ENCODE measurements at regions not wholly inside any gene's neighbourhood (a gene's known extent, or its start where the extent isn't known, plus 50 kb on each side); places are given as distances from the start of the nearest gene placed in this dataset.

GRCh38 chr6:137545073-137545472 lies 50.9 kb upstream of the OLIG3 start:
- DNase-seq (ENCODE audit: low spot score), result no peak
- Mint-ChIP-seq H3K27ac (ENCODE audit: unreplicated experiment) (no peak overlapping the region), H3K4me1 (ENCODE audit: unreplicated experiment) (no peaks in the 10 kb centered on the region), H3K4me3 (ENCODE audit: unreplicated experiment) (no peak overlapping the region), H3K9me3 (ENCODE audit: unreplicated experiment) (no peaks in the 10 kb centered on the region), H3K27me3 (ENCODE audit: unreplicated experiment) (no peaks in the 10 kb centered on the region), H3K36me3 (ENCODE audit: low read depth, unreplicated experiment) (no peaks in the 10 kb centered on the region)
- TF ChIP-seq CTCF (IDR thresholded peaks at IDR 0.05; ENCODE audit: unreplicated experiment), result no peak

GRCh38 chr6:137547186-137547585 lies 53.0 kb upstream of the OLIG3 start:
- Mint-ChIP-seq H3K9me3 (ENCODE audit: unreplicated experiment) (no peaks in the 10 kb centered on the region), H3K4me3 (ENCODE audit: unreplicated experiment) (no peak overlapping the region), H3K4me1 (ENCODE audit: unreplicated experiment) (no peaks in the 10 kb centered on the region), H3K27me3 (ENCODE audit: unreplicated experiment) (no peaks in the 10 kb centered on the region), H3K27ac (ENCODE audit: unreplicated experiment) (no peak overlapping the region), H3K36me3 (ENCODE audit: low read depth, unreplicated experiment) (no peaks in the 10 kb centered on the region)
- TF ChIP-seq CTCF (IDR thresholded peaks at IDR 0.05; ENCODE audit: unreplicated experiment), result no peak
- DNase-seq (ENCODE audit: low spot score), result no peak

GRCh38 chr6:137547601-137548000 lies 53.4 kb upstream of the OLIG3 start:
- H3K9me3 Mint-ChIP-seq (ENCODE audit: unreplicated experiment), result no peaks in the 10 kb centered on the region
- H3K4me1 Mint-ChIP-seq (ENCODE audit: unreplicated experiment), result no peaks in the 10 kb centered on the region
- DNase-seq (ENCODE audit: low spot score), result no peak
- H3K4me3 Mint-ChIP-seq (ENCODE audit: unreplicated experiment), result no peak overlapping the region
- no peaks in the 10 kb centered on the region for H3K36me3 Mint-ChIP-seq (ENCODE audit: low read depth, unreplicated experiment)
- no peaks in the 10 kb centered on the region for H3K27me3 Mint-ChIP-seq (ENCODE audit: unreplicated experiment)
- H3K27ac Mint-ChIP-seq (ENCODE audit: unreplicated experiment), result no peak overlapping the region
- TF ChIP-seq CTCF (IDR thresholded peaks at IDR 0.05; ENCODE audit: unreplicated experiment), result no peak

GRCh38 chr6:137549106-137549505 lies 54.9 kb upstream of the OLIG3 start:
- H3K9me3 Mint-ChIP-seq (ENCODE audit: unreplicated experiment), result no peaks in the 10 kb centered on the region
- no peak overlapping the region for H3K27ac Mint-ChIP-seq (ENCODE audit: unreplicated experiment)
- DNase-seq (ENCODE audit: low spot score), result no peak
- no peak for TF ChIP-seq CTCF (IDR thresholded peaks at IDR 0.05; ENCODE audit: unreplicated experiment)
- no peak overlapping the region for H3K4me3 Mint-ChIP-seq (ENCODE audit: unreplicated experiment)
- H3K27me3 Mint-ChIP-seq (ENCODE audit: unreplicated experiment), result no peaks in the 10 kb centered on the region
- H3K4me1 Mint-ChIP-seq (ENCODE audit: unreplicated experiment), result no peaks in the 10 kb centered on the region
- no peaks in the 10 kb centered on the region for H3K36me3 Mint-ChIP-seq (ENCODE audit: low read depth, unreplicated experiment)

- no peaks in the 10 kb centered on the region for H3K27me3 Mint-ChIP-seq (ENCODE audit: unreplicated experiment)
- no peak overlapping the region for H3K27ac Mint-ChIP-seq (ENCODE audit: unreplicated experiment)
- H3K36me3 Mint-ChIP-seq (ENCODE audit: low read depth, unreplicated experiment), result no peaks in the 10 kb centered on the region
- H3K4me1 Mint-ChIP-seq (ENCODE audit: unreplicated experiment), result no peaks in the 10 kb centered on the region
- DNase-seq (ENCODE audit: low spot score), result no peak
- no peak for TF ChIP-seq CTCF (IDR thresholded peaks at IDR 0.05; ENCODE audit: unreplicated experiment)
- H3K9me3 Mint-ChIP-seq (ENCODE audit: unreplicated experiment), result no peaks in the 10 kb centered on the region
- H3K4me3 Mint-ChIP-seq (ENCODE audit: unreplicated experiment), result no peak overlapping the region
Measured at GRCh38 chr6:137550535-137550934, 56.3 kb upstream of the OLIG3 start.

All from endothelial cell (in vitro differentiated cells).